ENCODE measurements at regions not wholly inside any gene's neighbourhood (a gene's known extent, or its start where the extent isn't known, plus 50 kb on each side); places are given as distances from the start of the nearest gene placed in this dataset.
A peak's percentile ranks its signal among the peaks of the same experiment; 100 is the strongest.
"Not testable (repeated sequence)": the region's sequence is repeated elsewhere in the genome, so short reads cannot be mapped to it uniquely, and the experiment has no call there.

GRCh38 chr10:120217736-120218135 lies 239.3 kb upstream of the PLPP4 start:
- Histone ChIP-seq H3K4me3 (no peak overlapping the region), H3K27ac (no peak overlapping the region), H3K4me1 (no peaks in the 10 kb centered on the region), H3K9me3 (no peaks in the 10 kb centered on the region), H3K36me3 (no peaks in the 10 kb centered on the region), H3K27me3 (no peaks in the 10 kb centered on the region)
- intact Hi-C loops (cut with DNase I), result no loop called here
- ATAC-seq (no peak), DNase-seq (no peak)
- TF ChIP-seq CTCF (IDR thresholded peaks at IDR 0.05), result no peak
- no peak for TF ChIP-seq POLR2A (IDR thresholded peaks at IDR 0.05)
- 46% methylated on average over 3 of the region's 3 CpGs for WGBS (ENCODE audit: insufficient coverage, low coverage, low lambda C conversion rate, missing lambda C conversion rate)

GRCh38 chr10:120221873-120222485 lies 235.0 kb upstream of the PLPP4 start:
- no peaks in the 10 kb centered on the region for H3K27me3 ChIP-seq
- no peak overlapping the region for H3K27ac ChIP-seq
- intact Hi-C loops (cut with DNase I), result no loop called here
- H3K4me1 ChIP-seq, result no peaks in the 10 kb centered on the region
- ATAC-seq, result peak; percentile 25 to 63 (median 54)
- no peak overlapping the region for H3K4me3 ChIP-seq
- no peaks in the 10 kb centered on the region for H3K9me3 ChIP-seq
- no peaks in the 10 kb centered on the region for H3K36me3 ChIP-seq
- DNase-seq, result no peak
- 31% methylated on average over 4 of the region's 4 CpGs for WGBS (ENCODE audit: insufficient coverage, low coverage, low lambda C conversion rate, missing lambda C conversion rate)
- TF ChIP-seq CTCF (IDR thresholded peaks at IDR 0.05) (peak; percentile 18 to 53 (median 37)), POLR2A (IDR thresholded peaks at IDR 0.05) (no peak)

DNA sequence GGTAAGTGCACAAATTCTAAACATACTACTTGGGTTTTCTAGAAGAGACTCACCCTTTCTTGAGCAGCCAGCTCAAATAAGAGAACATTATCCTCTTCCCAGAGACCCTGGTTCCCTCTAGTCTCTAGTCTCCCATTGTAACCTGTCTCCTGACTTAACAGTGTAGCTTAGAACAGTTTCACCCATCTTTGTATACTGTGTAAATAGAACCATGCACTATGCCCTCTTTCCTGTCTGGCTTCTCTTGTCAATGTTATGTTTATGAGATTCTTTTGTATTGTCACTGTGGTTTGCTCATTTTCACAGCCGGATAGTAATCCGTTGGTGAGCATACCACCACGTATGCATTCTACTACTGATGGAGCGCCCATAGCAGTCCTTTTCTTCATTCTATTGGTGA lies 227.4 kb upstream of the PLPP4 start:
- no peak overlapping the region for H3K27ac ChIP-seq
- DNase-seq (no peak), ATAC-seq (no peak)
- no peaks in the 10 kb centered on the region for H3K9me3 ChIP-seq
- H3K4me1 ChIP-seq, result no peaks in the 10 kb centered on the region
- TF ChIP-seq POLR2A (IDR thresholded peaks at IDR 0.05) (no peak), CTCF (IDR thresholded peaks at IDR 0.05) (no peak)
- WGBS (ENCODE audit: insufficient coverage, low coverage, low lambda C conversion rate, missing lambda C conversion rate), result 34% methylated on average over 4 of the region's 4 CpGs
- intact Hi-C loops (cut with DNase I), result no loop called here
- no peaks in the 10 kb centered on the region for H3K27me3 ChIP-seq
- no peak overlapping the region for H3K4me3 ChIP-seq
- H3K36me3 ChIP-seq, result no peaks in the 10 kb centered on the region

- WGBS (ENCODE audit: insufficient coverage, low coverage, low lambda C conversion rate, missing lambda C conversion rate), result 15% methylated on average over 4 of the region's 12 CpGs
- intact Hi-C loops (cut with DNase I); ATAC-seq; DNase-seq; H3K4me1 ChIP-seq; H3K27ac ChIP-seq; H3K36me3 ChIP-seq; H3K9me3 ChIP-seq; H3K27me3 ChIP-seq; H3K4me3 ChIP-seq: not testable (repeated sequence)
These were observed 217.3 kb upstream of the PLPP4 start for GRCh38 chr10:120239695-120240094.

DNA sequence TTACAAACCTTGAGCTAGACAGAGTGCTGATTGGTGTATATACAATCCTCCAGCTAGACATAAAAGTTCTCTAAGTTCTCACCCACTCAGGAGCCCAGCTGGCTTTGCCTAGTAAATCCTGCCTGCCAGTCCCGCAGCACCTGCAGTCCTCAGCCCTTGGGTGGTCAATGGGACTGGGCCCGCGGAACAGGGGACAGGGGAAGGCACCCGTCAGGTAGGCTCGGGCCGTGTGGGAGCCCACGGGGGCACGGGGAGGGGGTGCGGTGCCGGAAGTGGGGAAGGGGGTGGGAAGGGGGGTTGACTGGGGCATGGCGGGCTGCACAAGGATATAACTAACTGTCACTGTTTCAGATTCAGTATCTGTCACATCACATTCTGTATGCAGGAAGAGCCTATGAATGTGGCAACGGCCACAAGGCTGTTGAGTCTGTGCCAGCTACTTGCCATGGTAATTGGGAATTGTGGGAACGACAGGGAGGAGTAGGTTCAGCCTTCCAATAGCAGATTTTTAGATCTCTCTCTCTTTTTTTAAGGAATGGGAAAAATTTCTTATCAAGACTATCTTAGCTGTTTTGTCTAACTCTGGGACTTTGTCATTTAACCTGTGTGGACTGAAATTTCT lies 205.1 kb upstream of the PLPP4 start:
- Histone ChIP-seq H3K4me1 (no peaks in the 10 kb centered on the region), H3K27me3 (no peaks in the 10 kb centered on the region), H3K9me3 (no peaks in the 10 kb centered on the region), H3K27ac (no peak overlapping the region), H3K36me3 (no peaks in the 10 kb centered on the region), H3K4me3 (no peak overlapping the region)
- 49% methylated on average over 3 of the region's 13 CpGs for whole genome bisulfite sequencing (ENCODE audit: insufficient coverage, low coverage, low lambda C conversion rate, missing lambda C conversion rate)
- ATAC-seq, result no peak
- TF ChIP-seq POLR2A (IDR thresholded peaks at IDR 0.05) (no peak), CTCF (IDR thresholded peaks at IDR 0.05) (no peak)
- DNase-seq, result no peak
- intact Hi-C loops (cut with DNase I), result no loop called here

Measured in right lobe of liver (tissue), 6 donors.